Brain microvascular endothelial cell (primary cell): ENCODE measurements at regions not wholly inside any gene's neighbourhood (a gene's known extent, or its start where the extent isn't known, plus 50 kb on each side); places are given as distances from the start of the nearest gene placed in this dataset.
"Not testable (repeated sequence)": the region's sequence is repeated elsewhere in the genome, so short reads cannot be mapped to it uniquely, and the experiment has no call there.

Experiments
- DNase-seq: peaks from one replicate; pipeline ENCODE4 v3.0.0-alpha.2; 2020
- H3K27ac ChIP-seq: fragments of 250-450 bp; sonication (Bioruptor Pico); 2 replicates; pipeline ENCODE4 v1.5.1; 2020; ENCODE audit warnings: mild to moderate bottlenecking, moderate library complexity
- H3K27me3 ChIP-seq: fragments of 250-450 bp; sonication (Bioruptor Pico); replicated peaks from 2 replicates; pipeline ENCODE4 v1.5.1; 2020; ENCODE audit warnings: mild to moderate bottlenecking
- H3K36me3 ChIP-seq: fragments of 250-450 bp; sonication (Bioruptor Pico); replicated peaks from 2 replicates; pipeline ENCODE4 v1.5.1; 2020; ENCODE audit warnings: mild to moderate bottlenecking
- H3K4me3 ChIP-seq: 2 replicates; pipeline ENCODE4 v1.5.1; 2011; ENCODE audit warnings: low read depth, mild to moderate bottlenecking, control low read depth, low read length, moderate library complexity
- in situ Hi-C: cut with HindIII; loops from 2 replicates; pipeline ENCODE4 v1.10.0; 2017; ENCODE audit warnings: low sequenced_read_pairs, low pct_ligation_motif_present
- TF ChIP-seq, protein P1 (sequence below): IDR thresholded peaks from 2 replicates; pipeline ENCODE4 v1.5.1; 2011; ENCODE audit warnings: low read depth, mild to moderate bottlenecking, moderate library complexity, low read length, control low read depth, inconsistent platforms; ENCODE audit errors: missing control alignments

DNA sequence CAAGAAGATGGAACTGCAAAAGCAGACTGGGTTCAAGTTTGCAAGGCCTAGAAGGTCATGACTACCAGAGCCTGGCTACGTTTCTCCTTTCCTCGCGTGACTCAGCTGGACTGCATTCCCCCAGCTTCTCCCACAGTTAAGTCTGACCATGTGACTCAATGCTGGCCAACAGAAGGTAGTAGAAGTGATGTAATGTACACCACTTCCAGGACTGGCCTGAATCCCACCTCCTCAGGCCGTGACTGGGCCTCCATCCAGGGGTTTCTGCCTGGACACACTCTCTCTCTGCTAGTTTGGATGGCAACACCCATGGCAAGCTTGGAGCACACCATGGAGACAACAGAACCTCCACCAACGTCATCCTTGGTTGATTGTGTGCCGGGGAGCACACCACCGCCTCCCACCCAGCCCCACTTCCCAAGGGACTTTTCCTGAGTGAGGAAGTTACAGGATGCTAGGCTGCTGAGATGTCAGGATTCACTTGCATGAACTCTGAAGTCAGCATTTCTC lies 112.0 kb upstream of the CDYL start:
- in situ Hi-C loops: no loop called here
- no peaks in the 10 kb centered on the region for H3K36me3 ChIP-seq
- DNase-seq: peak; percentile 83
- H3K27ac ChIP-seq: peak overlapping the region; percentile 36
- no peaks in the 10 kb centered on the region for H3K27me3 ChIP-seq
- TF ChIP-seq, protein P1, sequence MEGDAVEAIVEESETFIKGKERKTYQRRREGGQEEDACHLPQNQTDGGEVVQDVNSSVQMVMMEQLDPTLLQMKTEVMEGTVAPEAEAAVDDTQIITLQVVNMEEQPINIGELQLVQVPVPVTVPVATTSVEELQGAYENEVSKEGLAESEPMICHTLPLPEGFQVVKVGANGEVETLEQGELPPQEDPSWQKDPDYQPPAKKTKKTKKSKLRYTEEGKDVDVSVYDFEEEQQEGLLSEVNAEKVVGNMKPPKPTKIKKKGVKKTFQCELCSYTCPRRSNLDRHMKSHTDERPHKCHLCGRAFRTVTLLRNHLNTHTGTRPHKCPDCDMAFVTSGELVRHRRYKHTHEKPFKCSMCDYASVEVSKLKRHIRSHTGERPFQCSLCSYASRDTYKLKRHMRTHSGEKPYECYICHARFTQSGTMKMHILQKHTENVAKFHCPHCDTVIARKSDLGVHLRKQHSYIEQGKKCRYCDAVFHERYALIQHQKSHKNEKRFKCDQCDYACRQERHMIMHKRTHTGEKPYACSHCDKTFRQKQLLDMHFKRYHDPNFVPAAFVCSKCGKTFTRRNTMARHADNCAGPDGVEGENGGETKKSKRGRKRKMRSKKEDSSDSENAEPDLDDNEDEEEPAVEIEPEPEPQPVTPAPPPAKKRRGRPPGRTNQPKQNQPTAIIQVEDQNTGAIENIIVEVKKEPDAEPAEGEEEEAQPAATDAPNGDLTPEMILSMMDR: no peak
- H3K4me3 ChIP-seq: no peak overlapping the region

DNA sequence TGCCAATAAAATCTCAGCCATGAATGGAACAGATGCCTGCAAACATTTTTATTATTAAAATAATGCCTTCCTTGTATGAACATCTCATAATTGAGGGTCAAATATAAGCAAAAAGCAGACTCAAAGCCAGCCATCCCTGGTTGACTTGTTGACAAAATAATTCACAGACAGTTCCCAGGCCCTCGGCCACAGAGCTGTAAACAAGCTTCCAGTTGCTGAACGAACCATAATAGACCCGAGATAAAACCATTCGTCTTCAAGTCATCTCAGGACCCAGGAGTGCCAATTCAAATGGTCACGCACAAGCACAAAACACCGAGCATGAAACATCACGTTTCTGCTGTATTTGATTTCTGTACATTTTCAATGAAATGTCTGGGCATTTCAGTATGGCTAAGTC lies 113.3 kb upstream of the CDYL start:
- no peaks in the 10 kb centered on the region for H3K27me3 ChIP-seq
- TF ChIP-seq, protein P1: no peak
- H3K27ac ChIP-seq: no peak overlapping the region
- H3K4me3 ChIP-seq: no peak overlapping the region
- no peaks in the 10 kb centered on the region for H3K36me3 ChIP-seq
- DNase-seq: no peak
- in situ Hi-C loops: no loop called here

DNA sequence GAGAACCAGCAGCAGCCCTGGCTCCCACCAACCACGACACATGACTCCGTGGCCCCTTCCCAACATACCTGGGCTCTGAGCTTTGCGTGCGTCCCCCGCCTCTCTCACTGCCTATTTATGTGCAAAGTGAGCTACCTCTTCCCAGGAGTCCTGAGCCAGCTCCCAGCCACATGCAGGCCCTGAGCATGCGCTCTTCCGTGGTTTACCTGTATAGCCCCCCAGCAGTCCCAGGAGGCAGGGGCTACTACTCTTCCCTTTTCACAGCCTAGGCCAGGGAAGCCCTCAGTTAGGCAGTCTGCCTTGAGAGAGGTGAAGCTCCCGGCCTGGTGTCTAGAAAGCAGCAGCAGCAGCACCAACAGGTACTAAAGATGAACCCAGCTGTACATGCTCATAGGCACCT lies 114.8 kb upstream of the CDYL start:
- in situ Hi-C loops: no loop called here
- no peak overlapping the region for H3K27ac ChIP-seq
- no peak overlapping the region for H3K4me3 ChIP-seq

DNA sequence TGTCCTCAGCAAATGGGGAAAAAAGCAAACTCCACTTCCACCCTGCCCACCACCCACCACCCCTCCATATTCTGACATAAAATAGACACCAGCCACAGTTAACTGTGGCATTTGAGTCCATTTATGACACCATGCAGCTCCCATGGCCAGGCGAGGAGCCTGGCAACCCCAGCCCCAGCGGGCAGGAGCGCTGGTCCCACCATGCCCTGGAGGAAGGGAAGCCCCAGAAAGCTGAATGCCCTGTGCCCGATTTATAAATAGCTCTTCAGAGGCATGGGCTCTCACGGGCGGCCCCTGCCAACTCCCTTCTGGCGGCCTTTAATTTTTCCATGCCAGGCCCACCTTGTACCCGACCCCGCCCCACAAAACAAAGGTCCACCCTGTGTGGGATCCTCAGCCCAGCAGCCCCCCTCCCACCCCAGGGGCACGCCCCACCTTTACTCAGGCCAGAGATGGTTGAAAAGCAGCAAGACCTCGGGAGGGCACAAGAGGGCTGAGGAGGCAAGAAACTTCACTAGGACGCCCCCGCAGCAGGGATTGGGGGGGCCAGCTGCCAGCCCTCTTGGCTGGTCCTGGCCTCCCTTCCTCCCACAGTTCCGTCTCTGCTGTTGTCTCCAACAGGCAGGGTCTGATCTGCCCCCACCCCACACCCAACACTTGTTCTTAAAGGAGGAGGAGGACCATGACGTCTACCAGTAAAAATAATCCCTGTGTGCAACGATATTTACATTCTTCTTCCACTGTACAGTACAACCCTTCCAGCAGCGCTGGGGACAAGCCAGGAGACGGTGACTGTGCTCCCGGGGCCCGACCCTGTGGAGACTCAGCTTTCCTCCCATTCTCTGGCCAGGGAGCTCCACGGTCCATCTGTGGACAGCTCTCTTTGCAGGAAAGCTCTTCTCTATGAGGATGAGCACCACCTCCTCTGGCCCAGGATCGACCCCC lies 115.6 kb upstream of the CDYL start:
- DNase-seq: no peak
- Histone ChIP-seq H3K27me3 (no peaks in the 10 kb centered on the region), H3K36me3 (no peaks in the 10 kb centered on the region), H3K4me3 (no peak overlapping the region), H3K27ac (no peak overlapping the region)
- in situ Hi-C loops: no loop called here
- TF ChIP-seq, protein P1: no peak

More for the DNA sequence above, 114.8 kb upstream of the CDYL start:
- TF ChIP-seq, protein P1: no peak
- DNase-seq: no peak
- no peaks in the 10 kb centered on the region for H3K27me3 ChIP-seq
- H3K36me3 ChIP-seq: no peaks in the 10 kb centered on the region

DNA sequence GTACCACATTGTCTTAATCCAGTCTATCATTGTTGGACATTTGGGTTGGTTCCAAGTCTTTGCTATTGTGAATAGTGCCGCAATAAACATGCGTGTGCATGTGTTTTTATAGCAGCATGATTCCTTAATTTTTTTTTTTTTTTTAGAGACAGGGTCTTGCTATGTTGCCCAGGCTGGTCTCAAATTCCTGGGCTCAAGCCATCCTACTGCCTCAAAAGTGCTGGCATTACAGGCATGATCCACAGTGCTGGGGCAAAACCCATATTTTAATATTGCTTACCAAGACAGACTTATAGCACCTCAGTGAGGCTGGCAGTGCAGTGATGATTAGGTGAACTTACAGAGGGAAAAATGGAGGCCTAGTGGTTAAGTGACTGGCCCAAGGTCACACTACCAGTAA lies 116.5 kb upstream of the CDYL start:
- H3K27me3 ChIP-seq, DNase-seq, H3K4me3 ChIP-seq, H3K36me3 ChIP-seq, in situ Hi-C loops, H3K27ac ChIP-seq: not testable (repeated sequence)

DNA sequence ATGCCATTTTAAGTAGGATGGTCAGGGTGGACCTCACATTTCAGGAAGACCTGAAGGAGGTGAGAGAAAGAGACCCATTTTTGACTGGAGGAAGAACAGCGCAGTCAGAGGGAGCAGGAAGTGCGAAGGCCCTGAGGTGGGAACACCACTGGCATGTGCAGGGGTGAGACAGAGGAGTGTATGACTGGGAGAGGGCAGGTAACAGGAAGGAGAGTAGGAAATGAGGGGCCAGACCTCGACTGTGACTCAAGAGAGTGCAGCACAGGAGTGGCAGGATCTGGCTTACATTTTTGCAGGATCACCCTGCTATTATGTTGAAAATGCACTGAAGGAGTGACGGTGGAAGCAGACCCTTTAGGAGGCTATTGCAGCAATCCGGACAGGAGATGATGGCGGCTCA lies 117.7 kb upstream of the CDYL start:
- H3K4me3 ChIP-seq: no peak overlapping the region
- no peaks in the 10 kb centered on the region for H3K36me3 ChIP-seq
- no peaks in the 10 kb centered on the region for H3K27me3 ChIP-seq
- no peak overlapping the region for H3K27ac ChIP-seq
- no peak for DNase-seq
- in situ Hi-C loops: no loop called here
- TF ChIP-seq, protein P1: no peak
